GM12864 (cell line): ENCODE measurements at regions not wholly inside any gene's neighbourhood (a gene's known extent, or its start where the extent isn't known, plus 50 kb on each side); places are given as distances from the start of the nearest gene placed in this dataset.

Experiments
- DNase-seq: peaks from one replicate; pipeline ENCODE4 v3.0.0-alpha.2; 2011; ENCODE audit warnings: low read depth
- H3K4me3 ChIP-seq: 2 replicates; pipeline ENCODE4 v1.5.1; 2011; ENCODE audit warnings: mild to moderate bottlenecking, low read depth, low read length, control low read depth
- TF ChIP-seq, protein P1 (sequence below): IDR thresholded peaks from 2 replicates; pipeline ENCODE4 v1.5.1; 2011; ENCODE audit warnings: low read depth, mild to moderate bottlenecking, moderate library complexity, low read length, control low read depth, inconsistent platforms; ENCODE audit errors: missing control alignments

DNA sequence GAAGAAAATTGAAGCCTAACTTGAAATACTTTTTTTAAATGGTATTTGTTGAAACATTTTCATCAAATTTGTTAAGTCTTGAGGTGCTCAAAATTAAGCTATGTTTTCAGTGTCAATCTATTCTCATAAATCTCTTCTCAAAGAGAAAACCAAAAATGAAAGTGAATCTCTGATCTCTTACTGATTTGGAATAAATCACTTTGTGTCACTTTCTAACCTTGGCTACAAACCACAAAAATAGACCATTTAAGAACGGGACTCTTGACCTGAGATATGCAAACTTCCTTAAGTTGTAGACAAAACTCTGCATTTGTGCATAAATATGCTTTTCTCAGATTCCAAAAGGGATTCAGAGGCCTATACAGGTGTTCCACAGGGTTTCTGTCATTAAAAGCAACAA is 192.9 kb downstream of the SEC23A start:
- TF ChIP-seq, protein P1, sequence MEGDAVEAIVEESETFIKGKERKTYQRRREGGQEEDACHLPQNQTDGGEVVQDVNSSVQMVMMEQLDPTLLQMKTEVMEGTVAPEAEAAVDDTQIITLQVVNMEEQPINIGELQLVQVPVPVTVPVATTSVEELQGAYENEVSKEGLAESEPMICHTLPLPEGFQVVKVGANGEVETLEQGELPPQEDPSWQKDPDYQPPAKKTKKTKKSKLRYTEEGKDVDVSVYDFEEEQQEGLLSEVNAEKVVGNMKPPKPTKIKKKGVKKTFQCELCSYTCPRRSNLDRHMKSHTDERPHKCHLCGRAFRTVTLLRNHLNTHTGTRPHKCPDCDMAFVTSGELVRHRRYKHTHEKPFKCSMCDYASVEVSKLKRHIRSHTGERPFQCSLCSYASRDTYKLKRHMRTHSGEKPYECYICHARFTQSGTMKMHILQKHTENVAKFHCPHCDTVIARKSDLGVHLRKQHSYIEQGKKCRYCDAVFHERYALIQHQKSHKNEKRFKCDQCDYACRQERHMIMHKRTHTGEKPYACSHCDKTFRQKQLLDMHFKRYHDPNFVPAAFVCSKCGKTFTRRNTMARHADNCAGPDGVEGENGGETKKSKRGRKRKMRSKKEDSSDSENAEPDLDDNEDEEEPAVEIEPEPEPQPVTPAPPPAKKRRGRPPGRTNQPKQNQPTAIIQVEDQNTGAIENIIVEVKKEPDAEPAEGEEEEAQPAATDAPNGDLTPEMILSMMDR = no peak
- H3K4me3 ChIP-seq = no peak overlapping the region
- no peak for DNase-seq

DNA sequence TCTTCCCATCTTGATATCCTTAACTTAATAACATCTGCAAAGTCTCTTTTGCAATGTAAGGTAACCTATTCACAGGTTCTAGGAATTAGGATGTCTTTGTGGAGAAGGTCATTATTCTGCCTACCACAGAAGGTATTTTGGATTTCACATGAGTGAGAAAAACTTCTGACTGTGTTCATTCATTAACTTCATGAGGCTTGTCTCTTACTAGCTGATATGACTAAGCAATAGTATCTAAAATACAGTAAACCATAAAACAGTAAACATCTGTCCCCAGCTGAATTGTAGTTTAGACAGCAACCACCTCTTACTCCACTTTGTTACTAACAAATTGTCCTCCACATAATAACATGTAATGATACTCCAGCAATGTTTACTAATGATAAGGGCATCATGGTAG is 198.1 kb downstream of the SEC23A start:
- H3K4me3 ChIP-seq = no peak overlapping the region
- no peak for DNase-seq
- TF ChIP-seq, protein P1 = no peak

DNA sequence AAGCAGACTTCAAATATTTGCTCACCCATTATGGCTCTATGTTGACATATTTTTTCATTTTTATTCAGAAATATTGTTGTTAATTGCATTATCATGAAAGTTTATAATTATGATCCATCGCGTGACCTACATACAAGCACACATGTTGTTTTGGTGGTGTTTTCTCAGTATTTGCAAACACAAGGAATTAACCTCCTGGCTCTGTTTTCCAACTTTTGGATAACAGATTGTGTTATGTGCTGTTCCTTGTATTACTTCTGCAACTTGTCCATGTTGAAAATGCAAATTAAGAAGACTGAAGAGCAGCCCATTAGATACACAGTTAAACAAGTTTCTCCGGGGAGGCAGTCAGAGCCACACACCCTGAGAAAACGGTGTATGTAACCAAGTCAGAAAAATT is 201.2 kb downstream of the SEC23A start:
- no peak for DNase-seq
- TF ChIP-seq, protein P1 = no peak
- no peak overlapping the region for H3K4me3 ChIP-seq

DNA sequence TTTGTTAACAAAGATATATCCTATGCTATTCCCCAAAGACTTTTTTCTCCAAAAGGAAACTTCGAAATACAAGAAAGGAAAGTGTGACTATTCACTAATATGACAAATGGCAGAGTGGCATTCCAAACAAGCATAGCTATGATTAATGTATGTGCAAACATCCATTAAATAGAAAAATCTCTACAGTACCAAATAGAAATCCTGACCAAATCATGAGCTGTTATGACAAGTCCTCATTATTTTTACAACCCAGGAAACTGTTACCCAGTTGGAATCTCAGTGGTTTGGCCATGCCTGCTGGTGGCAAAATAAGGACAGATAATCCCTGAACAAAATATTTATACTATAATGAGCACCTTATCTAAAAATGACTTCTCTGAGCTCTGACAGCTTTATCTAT is 202.1 kb downstream of the SEC23A start:
- TF ChIP-seq, protein P1 = no peak
- no peak overlapping the region for H3K4me3 ChIP-seq
- no peak for DNase-seq

DNA sequence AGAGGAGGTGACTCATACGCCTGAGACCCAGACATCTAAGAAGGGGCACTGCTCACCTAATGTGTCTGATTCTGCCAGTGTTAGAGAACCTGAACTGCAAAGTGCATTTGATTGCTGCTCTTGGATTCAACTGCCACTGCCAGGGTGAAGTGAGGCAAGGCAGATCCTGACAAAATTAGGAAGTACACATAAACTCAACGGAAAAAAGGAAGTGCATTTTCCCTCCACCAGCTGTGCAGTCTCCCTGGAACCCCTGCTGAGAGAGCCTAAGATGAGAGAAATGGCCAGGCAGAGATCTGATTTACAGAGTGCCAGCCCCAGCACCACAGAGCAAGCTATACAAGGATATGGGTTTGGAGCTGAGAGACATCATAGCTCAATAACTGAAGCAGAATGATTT is 215.3 kb downstream of the SEC23A start:
- DNase-seq = no peak

DNA sequence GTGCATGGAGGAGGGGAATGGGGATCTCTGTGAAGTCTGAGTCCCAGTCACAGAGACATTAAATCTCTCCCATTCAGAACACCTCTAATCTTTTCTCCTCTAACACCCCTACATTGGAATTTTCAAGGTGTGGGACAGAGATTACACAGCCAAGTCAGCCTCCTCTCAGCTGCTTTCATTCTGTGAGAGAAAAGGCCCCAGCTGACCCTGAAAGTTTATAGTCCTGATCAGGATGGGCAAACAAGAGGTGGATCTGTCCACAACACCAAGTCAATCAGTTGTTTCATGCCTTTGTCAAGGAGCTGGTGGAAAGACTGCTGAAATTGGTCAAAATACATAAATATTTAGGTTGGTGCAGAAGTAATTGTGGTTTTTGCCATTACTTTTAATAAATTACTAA is 218.9 kb downstream of the SEC23A start:
- DNase-seq = no peak
- TF ChIP-seq, protein P1 = no peak
- no peak overlapping the region for H3K4me3 ChIP-seq

More for the DNA sequence above, 215.3 kb downstream of the SEC23A start:
- TF ChIP-seq, protein P1 = no peak
- no peak overlapping the region for H3K4me3 ChIP-seq

DNA sequence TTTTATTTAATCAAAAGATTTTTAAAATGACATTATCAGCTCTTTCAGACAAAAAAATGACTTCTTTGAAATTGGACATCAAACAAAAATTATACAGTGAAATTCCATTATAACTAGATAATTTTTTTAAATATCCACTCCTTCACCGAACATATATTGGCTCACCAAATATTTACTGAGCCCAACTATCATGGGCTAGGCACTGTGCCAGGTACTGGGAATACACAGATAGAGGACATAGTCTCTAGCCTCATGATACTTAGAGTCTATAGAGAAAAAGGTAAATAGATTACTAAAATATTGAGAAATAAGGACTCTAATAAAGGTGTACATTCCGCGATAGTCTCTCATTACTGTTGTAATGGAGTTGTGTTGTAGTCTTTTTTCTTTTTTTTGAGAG is 219.9 kb downstream of the SEC23A start:
- DNase-seq = no peak
- TF ChIP-seq, protein P1 = no peak

More for the DNA sequence above, 219.9 kb downstream of the SEC23A start:
- no peak overlapping the region for H3K4me3 ChIP-seq
